Calu3 (cell line): ENCODE measurements at regions not wholly inside any gene's neighbourhood (a gene's known extent, or its start where the extent isn't known, plus 50 kb on each side); places are given as distances from the start of the nearest gene placed in this dataset.

Experiments
- BruUV-seq: library from RNA; stranded (reverse); fragments of 400-500 nt; replicated peaks from 2 replicates; lab custom pipeline; 2021; lab: Mats Ljungman, UMichigan
- CTCF ChIA-PET: fragments of 300-600 bp; sonication (Branson Sonifier 250); formaldehyde crosslinking; loops from one replicate; lab custom pipeline; 2022; ENCODE audit warnings: antibody characterized with exemption; lab: Charles Lee
- DNase-seq: peaks from one replicate; pipeline ENCODE4 v3.0.0; 2022
- H3K27ac Mint-ChIP-seq: one replicate; pipeline ENCODE4 v1.8.0; 2022; ENCODE audit warnings: mixed read lengths; ENCODE audit not compliant: unreplicated experiment
- H3K27me3 Mint-ChIP-seq: one replicate; pipeline ENCODE4 v1.8.0; 2022; ENCODE audit warnings: mixed read lengths; ENCODE audit not compliant: unreplicated experiment
- H3K36me3 Mint-ChIP-seq: one replicate; pipeline ENCODE4 v1.8.0; 2022; ENCODE audit warnings: mild to moderate bottlenecking, moderate library complexity, mixed read lengths; ENCODE audit not compliant: insufficient read depth, unreplicated experiment
- H3K4me1 Mint-ChIP-seq: one replicate; pipeline ENCODE4 v1.8.0; 2022; ENCODE audit warnings: mild to moderate bottlenecking, low read depth, mixed read lengths; ENCODE audit not compliant: unreplicated experiment
- H3K4me3 Mint-ChIP-seq: one replicate; pipeline ENCODE4 v1.8.0; 2022; ENCODE audit warnings: mild to moderate bottlenecking, low read depth, moderate library complexity, mixed read lengths; ENCODE audit not compliant: unreplicated experiment
- H3K9me3 Mint-ChIP-seq: one replicate; pipeline ENCODE4 v1.8.0; 2022; ENCODE audit warnings: low read depth, mixed read lengths; ENCODE audit not compliant: unreplicated experiment
- CTCF ChIP-seq: fragments of 200-600 bp; IDR thresholded peaks from one replicate; pipeline ENCODE4 v1.8.0; 2022; ENCODE audit warnings: antibody characterized with exemption; ENCODE audit not compliant: unreplicated experiment
- intact Hi-C: fragments of 100-400 bp; cut with micrococcal nuclease; formaldehyde crosslinking; loops from one replicate; pipeline ENCODE4 v1.10.0; 2022; ENCODE audit not compliant: unreplicated experiment

GRCh38 chr14:104245723-104246122 is 107.3 kb downstream of the KIF26A start:
- no peak for TF ChIP-seq CTCF
- Mint-ChIP-seq H3K4me3 (no peak overlapping the region), H3K9me3 (no peaks in the 10 kb centered on the region), H3K27ac (no peak overlapping the region), H3K36me3 (no peaks in the 10 kb centered on the region), H3K4me1 (no peaks in the 10 kb centered on the region), H3K27me3 (peaks cover 3% of the 10 kb centered on the region)
- no peak for DNase-seq
- no TSS peak for BruUV-seq
- intact Hi-C loops, result no loop called here
- CTCF ChIA-PET, result no interaction called here

- Mint-ChIP-seq H3K9me3 (no peaks in the 10 kb centered on the region), H3K27me3 (no peaks in the 10 kb centered on the region), H3K27ac (no peak overlapping the region), H3K4me1 (no peaks in the 10 kb centered on the region), H3K36me3 (no peaks in the 10 kb centered on the region), H3K4me3 (no peak overlapping the region)
- no peak for DNase-seq
- BruUV-seq, result no TSS peak
- no peak for TF ChIP-seq CTCF
- intact Hi-C loops, result no loop called here
- CTCF ChIA-PET, result no interaction called here
Measured at GRCh38 chr14:104246401-104247335, 108.3 kb downstream of the KIF26A start.

GRCh38 chr14:104247336-104248202 is 109.2 kb downstream of the KIF26A start:
- no peaks in the 10 kb centered on the region for H3K4me1 Mint-ChIP-seq
- no peak overlapping the region for H3K4me3 Mint-ChIP-seq
- no peak overlapping the region for H3K27ac Mint-ChIP-seq
- no peak for TF ChIP-seq CTCF
- intact Hi-C loops, result no loop called here
- no peaks in the 10 kb centered on the region for H3K36me3 Mint-ChIP-seq
- CTCF ChIA-PET, result no interaction called here
- H3K9me3 Mint-ChIP-seq, result no peaks in the 10 kb centered on the region
- no peak for DNase-seq
- H3K27me3 Mint-ChIP-seq, result peaks cover 3% of the 10 kb centered on the region
- BruUV-seq, result no TSS peak

- no peak for DNase-seq
- intact Hi-C loops, result no loop called here
- no TSS peak for BruUV-seq
- H3K9me3 Mint-ChIP-seq, result no peaks in the 10 kb centered on the region
- CTCF ChIA-PET, result no interaction called here
- no peaks in the 10 kb centered on the region for H3K36me3 Mint-ChIP-seq
- no peak overlapping the region for H3K4me3 Mint-ChIP-seq
- H3K27ac Mint-ChIP-seq, result no peak overlapping the region
- no peak for TF ChIP-seq CTCF
- H3K4me1 Mint-ChIP-seq, result no peaks in the 10 kb centered on the region
- H3K27me3 Mint-ChIP-seq, result peaks cover 12% of the 10 kb centered on the region
Measured at GRCh38 chr14:104248203-104249055, 110.0 kb downstream of the KIF26A start.
